ENCODE measurements at regions not wholly inside any gene's neighbourhood (a gene's known extent, or its start where the extent isn't known, plus 50 kb on each side); places are given as distances from the start of the nearest gene placed in this dataset.

DNA sequence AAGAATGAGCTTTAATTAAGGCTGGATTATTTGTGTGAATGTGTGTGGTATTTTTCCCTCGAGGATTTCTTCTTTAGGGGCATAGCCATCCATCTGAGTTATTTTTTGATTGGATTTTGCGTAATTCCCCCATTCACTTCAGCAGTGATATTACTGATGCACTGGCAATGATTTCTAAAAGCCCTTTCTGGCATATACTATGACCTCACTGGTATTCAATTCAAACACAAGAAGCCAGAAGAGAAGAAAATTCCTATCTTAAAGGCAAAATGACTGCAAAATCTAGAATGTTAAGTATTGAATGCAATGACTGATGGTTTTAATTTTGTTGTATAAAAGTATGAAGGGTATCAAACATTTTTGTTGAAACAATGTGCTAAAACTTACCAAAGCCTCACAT lies 71.1 kb upstream of the DDIT4L start:
- WGBS, 2 donors = 35 to 53% methylated on average over 2 of the region's 2 CpGs
- ATAC-seq (ENCODE audit: low FRiP score) = no peak
- no peak overlapping the region for H3K4me3 ChIP-seq (ENCODE audit: low read length in 2 of 2)
- no peaks in the 10 kb centered on the region for H3K27me3 ChIP-seq (ENCODE audit: control insufficient read depth in 1 of 2, insufficient read depth in 2 of 2, low read length in 1 of 2)
- H3K4me1 ChIP-seq (ENCODE audit: control insufficient read depth in 1 of 2, insufficient read depth in 2 of 2, low read length in 2 of 2) = no peaks in the 10 kb centered on the region
- H3K9me3 ChIP-seq (ENCODE audit: control insufficient read depth, low read length) = no peaks in the 10 kb centered on the region
- no peak overlapping the region for H3K27ac ChIP-seq (ENCODE audit: low read depth in 1 of 2, low read length in 2 of 2)
- no peak for DNase-seq
- intact Hi-C loops (cut with DNase I) = no loop called here
- no peaks in the 10 kb centered on the region for H3K36me3 ChIP-seq (ENCODE audit: control insufficient read depth in 1 of 2, insufficient read depth in 2 of 2, low read length in 1 of 2)

DNA sequence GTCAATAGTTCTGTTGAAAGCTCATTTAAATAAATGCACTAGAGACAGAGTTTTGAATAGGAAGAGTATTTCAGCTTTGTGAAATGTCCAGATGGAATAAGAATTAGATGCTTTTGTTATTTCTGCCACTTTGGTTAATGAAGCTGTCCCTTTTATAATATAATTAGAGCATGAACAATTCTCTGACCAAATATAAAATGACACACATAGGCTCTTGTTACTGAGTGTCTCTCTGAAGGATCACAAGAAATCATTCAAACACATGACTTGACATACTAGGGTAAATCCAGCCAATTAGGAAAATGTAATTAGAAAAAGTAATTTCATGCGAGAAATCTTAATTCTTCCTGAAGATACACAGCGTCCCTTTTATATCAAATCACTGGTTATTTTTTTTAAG lies 68.4 kb upstream of the DDIT4L start:
- no peak overlapping the region for H3K4me3 ChIP-seq (ENCODE audit: low read length in 2 of 2)
- no peaks in the 10 kb centered on the region for H3K36me3 ChIP-seq (ENCODE audit: control insufficient read depth in 1 of 2, insufficient read depth in 2 of 2, low read length in 1 of 2)
- DNase-seq = no peak
- H3K27ac ChIP-seq (ENCODE audit: low read depth in 1 of 2, low read length in 2 of 2) = no peak overlapping the region
- ATAC-seq (ENCODE audit: low FRiP score) = no peak
- H3K27me3 ChIP-seq (ENCODE audit: control insufficient read depth in 1 of 2, insufficient read depth in 2 of 2, low read length in 1 of 2) = no peaks in the 10 kb centered on the region
- intact Hi-C loops (cut with DNase I) = no loop called here
- H3K9me3 ChIP-seq (ENCODE audit: control insufficient read depth, low read length) = no peaks in the 10 kb centered on the region
- WGBS, 2 donors = 89 to 91% methylated on average over 2 of the region's 2 CpGs
- H3K4me1 ChIP-seq (ENCODE audit: control insufficient read depth in 1 of 2, insufficient read depth in 2 of 2, low read length in 2 of 2) = no peaks in the 10 kb centered on the region

DNA sequence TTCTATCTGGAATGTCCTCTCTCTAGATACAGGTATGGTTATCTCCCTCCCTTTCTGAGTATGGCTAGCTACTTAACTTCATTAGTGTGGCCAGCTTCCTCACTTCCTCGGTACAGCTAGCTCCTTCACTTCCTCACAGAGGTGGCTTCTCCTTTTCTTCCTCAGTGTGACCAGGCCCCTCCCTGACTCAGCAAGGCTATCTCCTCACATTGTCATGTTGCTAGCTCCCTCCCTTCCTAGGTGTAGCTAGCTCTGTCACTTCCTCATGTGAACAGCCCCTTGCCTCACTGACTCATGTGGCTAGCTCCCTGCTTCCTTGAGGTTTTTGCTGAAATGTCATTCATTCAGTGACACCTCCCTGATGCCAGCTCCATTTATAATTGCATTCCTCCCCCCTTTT lies 67.3 kb upstream of the DDIT4L start:
- H3K9me3 ChIP-seq (ENCODE audit: control insufficient read depth, low read length) = no peaks in the 10 kb centered on the region
- DNase-seq = no peak
- no peak for ATAC-seq (ENCODE audit: low FRiP score)
- H3K4me3 ChIP-seq (ENCODE audit: low read length in 2 of 2) = no peak overlapping the region
- no peaks in the 10 kb centered on the region for H3K27me3 ChIP-seq (ENCODE audit: control insufficient read depth in 1 of 2, insufficient read depth in 2 of 2, low read length in 1 of 2)
- intact Hi-C loops (cut with DNase I) = no loop called here
- no peaks in the 10 kb centered on the region for H3K4me1 ChIP-seq (ENCODE audit: control insufficient read depth in 1 of 2, insufficient read depth in 2 of 2, low read length in 2 of 2)
- WGBS, 2 donors = 52 to 60% methylated on average over 1 of the region's 1 CpG
- no peaks in the 10 kb centered on the region for H3K36me3 ChIP-seq (ENCODE audit: control insufficient read depth in 1 of 2, insufficient read depth in 2 of 2, low read length in 1 of 2)
- H3K27ac ChIP-seq (ENCODE audit: low read depth in 1 of 2, low read length in 2 of 2) = no peak overlapping the region

DNA sequence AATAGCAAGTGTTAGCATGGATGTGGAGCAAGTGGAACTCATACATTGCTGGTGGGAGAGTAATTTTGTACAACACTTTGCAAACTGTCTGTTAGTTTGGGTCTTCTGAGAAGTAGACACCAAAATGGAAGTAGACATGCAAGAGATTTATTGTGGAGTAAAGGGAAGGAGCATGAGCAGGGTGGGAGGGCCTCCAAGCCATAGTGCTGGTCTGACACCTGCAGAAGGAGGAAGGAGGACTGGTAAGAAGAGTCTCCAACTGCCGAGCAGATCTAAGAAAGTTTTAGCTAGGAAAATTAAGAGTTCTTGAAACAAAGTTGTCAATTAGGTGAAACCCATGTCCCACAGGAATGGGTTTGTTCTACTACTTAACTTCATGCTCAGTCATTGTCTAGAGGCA lies 64.0 kb upstream of the DDIT4L start:
- intact Hi-C loops (cut with DNase I) = no loop called here
- H3K36me3 ChIP-seq (ENCODE audit: control insufficient read depth in 1 of 2, insufficient read depth in 2 of 2, low read length in 1 of 2) = no peaks in the 10 kb centered on the region
- no peak for ATAC-seq (ENCODE audit: low FRiP score)
- H3K27ac ChIP-seq (ENCODE audit: low read depth in 1 of 2, low read length in 2 of 2) = no peak overlapping the region
- no peaks in the 10 kb centered on the region for H3K4me1 ChIP-seq (ENCODE audit: control insufficient read depth in 1 of 2, insufficient read depth in 2 of 2, low read length in 2 of 2)
- H3K4me3 ChIP-seq (ENCODE audit: low read length in 2 of 2) = no peak overlapping the region
- 84 to 86% methylated on average over 1 of the region's 1 CpG for WGBS, 2 donors
- no peaks in the 10 kb centered on the region for H3K27me3 ChIP-seq (ENCODE audit: control insufficient read depth in 1 of 2, insufficient read depth in 2 of 2, low read length in 1 of 2)
- no peaks in the 10 kb centered on the region for H3K9me3 ChIP-seq (ENCODE audit: control insufficient read depth, low read length)
- DNase-seq = no peak

DNA sequence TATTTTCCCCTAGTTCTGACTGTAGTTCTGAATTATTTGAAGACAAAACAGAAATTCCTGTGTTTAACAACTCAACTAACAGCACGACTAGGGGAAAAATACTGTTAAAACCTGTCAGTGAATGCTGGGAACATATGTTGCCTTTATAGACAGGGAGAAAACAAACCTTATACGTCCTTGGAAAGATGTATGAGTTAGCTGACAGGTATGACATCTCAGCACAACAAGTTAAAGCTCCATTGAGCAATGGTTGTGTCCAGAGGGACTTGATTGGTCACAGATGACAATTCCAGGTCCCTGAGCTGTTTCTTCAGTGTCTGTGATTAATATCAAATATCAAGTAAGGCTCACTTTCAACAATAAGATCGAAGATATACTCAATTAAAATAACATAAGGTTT lies 58.2 kb upstream of the DDIT4L start:
- intact Hi-C loops (cut with DNase I) = no loop called here
- Histone ChIP-seq H3K4me3 (ENCODE audit: low read length in 2 of 2) (no peak overlapping the region), H3K36me3 (ENCODE audit: control insufficient read depth in 1 of 2, insufficient read depth in 2 of 2, low read length in 1 of 2) (no peaks in the 10 kb centered on the region), H3K27ac (ENCODE audit: low read depth in 1 of 2, low read length in 2 of 2) (no peak overlapping the region), H3K27me3 (ENCODE audit: control insufficient read depth in 1 of 2, insufficient read depth in 2 of 2, low read length in 1 of 2) (no peaks in the 10 kb centered on the region), H3K9me3 (ENCODE audit: control insufficient read depth, low read length) (peaks cover 4% of the 10 kb centered on the region), H3K4me1 (ENCODE audit: control insufficient read depth in 1 of 2, insufficient read depth in 2 of 2, low read length in 2 of 2) (no peaks in the 10 kb centered on the region)
- DNase-seq (no peak), ATAC-seq (ENCODE audit: low FRiP score) (no peak)
- 11 to 26% methylated on average over 3 of the region's 3 CpGs for WGBS, 2 donors

DNA sequence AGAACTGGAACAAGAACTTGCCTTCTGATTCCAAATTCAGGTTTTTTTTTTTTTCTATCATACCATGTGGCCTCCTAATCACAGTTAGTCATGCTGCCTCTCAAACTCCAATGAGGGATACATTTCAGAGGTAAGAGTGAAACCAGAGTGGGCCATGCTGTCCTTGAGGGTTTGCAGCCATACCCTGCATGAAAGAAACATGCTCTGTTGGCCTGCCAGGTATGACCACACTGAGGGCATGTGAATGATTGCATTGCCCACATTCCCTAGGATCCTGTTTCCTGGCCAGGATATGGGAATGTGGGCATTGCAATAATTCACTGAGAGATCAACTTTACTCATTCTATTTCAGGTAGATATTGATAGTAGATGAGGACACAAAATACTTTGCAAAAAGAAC lies 56.4 kb upstream of the DDIT4L start:
- intact Hi-C loops (cut with DNase I) = no loop called here
- peaks cover 4% of the 10 kb centered on the region for H3K9me3 ChIP-seq (ENCODE audit: control insufficient read depth, low read length)
- H3K4me3 ChIP-seq (ENCODE audit: low read length in 2 of 2) = no peak overlapping the region
- no peaks in the 10 kb centered on the region for H3K4me1 ChIP-seq (ENCODE audit: control insufficient read depth in 1 of 2, insufficient read depth in 2 of 2, low read length in 2 of 2)
- no peaks in the 10 kb centered on the region for H3K27me3 ChIP-seq (ENCODE audit: control insufficient read depth in 1 of 2, insufficient read depth in 2 of 2, low read length in 1 of 2)
- DNase-seq = no peak
- no peak overlapping the region for H3K27ac ChIP-seq (ENCODE audit: low read depth in 1 of 2, low read length in 2 of 2)
- no peaks in the 10 kb centered on the region for H3K36me3 ChIP-seq (ENCODE audit: control insufficient read depth in 1 of 2, insufficient read depth in 2 of 2, low read length in 1 of 2)
- no peak for ATAC-seq (ENCODE audit: low FRiP score)

DNA sequence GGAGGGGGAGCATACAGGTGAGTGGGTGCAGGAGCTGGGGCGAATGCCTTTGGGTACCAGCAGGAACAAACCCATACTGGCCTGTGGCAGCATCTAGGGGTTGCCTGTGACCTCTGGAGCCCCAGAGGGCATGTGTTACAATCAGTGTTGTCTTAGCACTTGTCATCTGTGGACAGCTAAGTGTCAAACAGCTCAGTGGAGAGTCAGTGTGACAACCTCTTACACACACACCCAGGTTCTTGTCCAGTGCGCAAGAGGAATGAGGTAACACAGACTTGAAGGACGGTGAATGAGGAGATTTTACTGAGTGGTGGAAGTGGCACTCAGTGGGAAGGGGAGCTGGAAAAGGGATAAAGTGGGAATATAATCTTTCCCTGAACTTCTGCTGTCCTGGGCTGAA lies 54.1 kb upstream of the DDIT4L start:
- no peaks in the 10 kb centered on the region for H3K36me3 ChIP-seq (ENCODE audit: control insufficient read depth in 1 of 2, insufficient read depth in 2 of 2, low read length in 1 of 2)
- H3K27ac ChIP-seq (ENCODE audit: low read depth in 1 of 2, low read length in 2 of 2) = no peak overlapping the region
- no peak for DNase-seq
- peaks cover 6% of the 10 kb centered on the region for H3K9me3 ChIP-seq (ENCODE audit: control insufficient read depth, low read length)
- H3K4me3 ChIP-seq (ENCODE audit: low read length in 2 of 2) = no peak overlapping the region
- intact Hi-C loops (cut with DNase I) = no loop called here
- 60 to 90% methylated on average over 3 of the region's 3 CpGs for WGBS, 2 donors
- no peaks in the 10 kb centered on the region for H3K27me3 ChIP-seq (ENCODE audit: control insufficient read depth in 1 of 2, insufficient read depth in 2 of 2, low read length in 1 of 2)
- ATAC-seq (ENCODE audit: low FRiP score) = no peak
- no peaks in the 10 kb centered on the region for H3K4me1 ChIP-seq (ENCODE audit: control insufficient read depth in 1 of 2, insufficient read depth in 2 of 2, low read length in 2 of 2)
